ENCODE measurements at regions not wholly inside any gene's neighbourhood (a gene's known extent, or its start where the extent isn't known, plus 50 kb on each side); places are given as distances from the start of the nearest gene placed in this dataset.

DNA sequence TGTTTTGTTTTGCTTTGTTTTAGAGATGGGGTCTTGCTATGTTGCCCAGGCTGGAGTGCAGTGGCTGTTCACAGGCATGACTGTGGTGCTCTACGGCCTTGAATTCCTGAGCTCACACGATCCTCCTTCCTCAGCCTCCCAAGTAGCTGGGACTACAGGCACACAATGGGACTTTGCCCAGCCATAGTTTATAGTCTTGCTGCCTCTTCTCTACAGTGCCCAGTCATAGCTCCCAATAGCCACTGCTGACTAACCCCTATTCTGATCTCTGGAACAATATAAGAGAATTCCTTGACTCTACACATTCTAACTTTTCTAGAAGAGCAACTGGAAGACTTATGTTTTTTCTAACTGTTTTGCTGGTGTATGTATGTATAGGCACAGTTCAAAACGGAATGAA lies 319.2 kb downstream of the PCDH7 start:
- no peak for DNase-seq (ENCODE audit: low read depth)
- no peak overlapping the region for H3K4me3 ChIP-seq (ENCODE audit: low read depth, low read length)

DNA sequence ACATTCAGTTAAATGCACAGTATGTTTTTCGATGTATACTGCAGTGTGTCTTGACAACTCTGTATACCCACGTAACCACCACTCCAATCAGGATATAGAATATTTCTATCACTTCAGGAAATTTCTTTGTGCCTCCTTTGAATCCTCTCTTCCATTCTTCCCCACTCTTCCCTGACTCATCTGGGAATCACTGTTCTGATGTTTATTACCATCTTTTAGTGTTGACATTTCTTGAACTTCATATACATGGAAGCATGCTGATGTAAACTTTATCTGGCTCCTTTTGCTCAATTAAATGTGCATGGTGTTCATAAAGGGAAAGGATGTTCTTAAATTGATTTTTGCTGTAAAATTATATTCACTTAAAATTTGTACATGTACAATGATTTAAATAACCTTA lies 319.9 kb downstream of the PCDH7 start:
- no peak overlapping the region for H3K4me3 ChIP-seq (ENCODE audit: low read depth, low read length)
- DNase-seq (ENCODE audit: low read depth), result no peak

DNA sequence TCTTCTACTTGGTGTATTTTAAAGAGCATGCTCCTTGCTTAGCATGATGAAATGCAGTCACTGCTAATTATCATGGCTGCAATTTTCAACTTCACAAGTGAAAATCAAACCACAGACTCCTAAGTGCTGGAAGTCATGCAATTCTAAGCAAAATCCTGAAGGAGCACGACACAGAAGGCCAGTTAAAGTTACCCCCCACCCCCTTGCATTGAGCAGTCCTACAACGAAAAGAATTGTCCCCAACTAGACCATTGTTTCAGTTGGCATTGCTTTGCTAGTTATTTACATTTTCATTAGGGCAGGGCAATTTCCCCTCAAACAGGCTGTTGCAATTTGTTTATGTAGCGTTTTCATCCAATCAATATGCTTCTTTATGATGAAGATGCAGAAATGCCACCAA lies 321.2 kb downstream of the PCDH7 start:
- no peak for DNase-seq (ENCODE audit: low read depth)

DNA sequence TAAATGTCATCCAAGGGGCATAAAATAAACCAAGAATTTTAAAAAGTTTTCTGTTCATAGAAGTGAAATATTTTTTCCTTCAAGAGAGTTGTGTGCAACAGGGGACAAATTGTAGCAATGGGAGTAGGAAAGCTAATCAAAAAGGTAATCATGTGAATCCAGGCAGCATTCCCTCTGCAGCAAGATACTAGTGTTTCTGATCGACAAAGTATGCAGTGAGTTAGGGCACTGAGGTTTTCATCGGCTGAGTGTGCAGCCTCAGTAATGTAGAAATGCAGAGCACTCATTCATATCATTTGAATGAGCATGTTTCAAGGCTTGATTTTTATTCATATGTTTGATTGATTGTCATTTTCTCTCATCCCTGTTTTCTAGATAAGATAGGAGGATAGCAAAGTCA lies 321.7 kb downstream of the PCDH7 start:
- no peak overlapping the region for H3K4me3 ChIP-seq (ENCODE audit: low read depth, low read length)
- no peak for DNase-seq (ENCODE audit: low read depth)

More for the DNA sequence above, 321.2 kb downstream of the PCDH7 start:
- no peak overlapping the region for H3K4me3 ChIP-seq (ENCODE audit: low read depth, low read length)

DNA sequence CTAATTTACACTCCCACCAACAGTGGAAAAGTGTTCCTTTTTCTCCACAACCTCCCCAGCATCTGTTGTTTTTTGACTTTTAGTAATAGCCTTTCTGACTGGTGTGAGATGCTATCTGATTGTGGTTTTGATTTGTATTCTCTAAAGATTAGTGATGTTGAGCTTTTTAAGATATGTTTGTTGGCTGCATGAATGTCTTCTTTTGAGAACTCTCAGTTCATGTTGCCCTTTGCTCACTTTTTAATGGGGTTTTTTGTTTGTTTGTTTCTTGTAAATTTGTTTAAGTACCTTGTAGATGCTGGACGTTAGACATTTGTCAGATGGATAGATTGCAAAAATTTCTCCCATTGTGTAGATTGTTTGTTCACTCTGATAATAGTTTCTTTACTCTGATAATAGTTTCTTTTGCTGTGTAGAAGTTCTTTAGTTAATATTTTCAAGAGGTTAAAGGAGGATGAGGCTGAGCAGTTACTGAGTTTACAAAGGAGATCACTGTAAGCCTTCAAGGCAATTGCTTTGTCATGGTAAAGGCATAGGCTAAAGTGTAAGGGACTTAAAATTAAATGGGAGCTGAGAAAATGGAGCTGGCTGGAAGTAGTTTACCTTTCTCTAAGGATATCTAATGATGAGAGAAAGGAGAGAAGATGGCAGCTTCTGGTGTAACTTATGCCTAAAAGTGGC lies 323.4 kb downstream of the PCDH7 start:
- H3K4me3 ChIP-seq (ENCODE audit: low read depth, low read length), result no peak overlapping the region
- no peak for DNase-seq (ENCODE audit: low read depth)

DNA sequence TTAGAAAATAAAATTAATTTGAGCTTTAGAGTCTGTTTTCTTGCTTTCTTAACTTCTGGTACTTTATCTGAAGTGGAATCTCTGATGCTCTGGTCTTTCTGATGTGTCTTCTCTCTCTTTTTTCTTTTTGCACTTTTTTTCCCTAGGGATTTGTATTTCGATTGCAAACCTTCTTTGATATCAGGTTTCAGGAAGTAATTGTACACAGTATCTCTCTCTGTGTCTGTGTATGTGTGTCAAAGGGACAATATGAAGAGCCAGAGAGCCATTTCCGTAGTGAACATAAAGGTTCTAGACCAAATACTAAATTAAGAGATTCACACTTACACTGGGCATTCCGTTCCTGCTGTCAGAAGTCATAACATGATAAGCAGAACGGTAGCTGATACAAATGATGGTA lies 325.0 kb downstream of the PCDH7 start:
- no peak overlapping the region for H3K4me3 ChIP-seq (ENCODE audit: low read depth, low read length)
- no peak for DNase-seq (ENCODE audit: low read depth)

DNA sequence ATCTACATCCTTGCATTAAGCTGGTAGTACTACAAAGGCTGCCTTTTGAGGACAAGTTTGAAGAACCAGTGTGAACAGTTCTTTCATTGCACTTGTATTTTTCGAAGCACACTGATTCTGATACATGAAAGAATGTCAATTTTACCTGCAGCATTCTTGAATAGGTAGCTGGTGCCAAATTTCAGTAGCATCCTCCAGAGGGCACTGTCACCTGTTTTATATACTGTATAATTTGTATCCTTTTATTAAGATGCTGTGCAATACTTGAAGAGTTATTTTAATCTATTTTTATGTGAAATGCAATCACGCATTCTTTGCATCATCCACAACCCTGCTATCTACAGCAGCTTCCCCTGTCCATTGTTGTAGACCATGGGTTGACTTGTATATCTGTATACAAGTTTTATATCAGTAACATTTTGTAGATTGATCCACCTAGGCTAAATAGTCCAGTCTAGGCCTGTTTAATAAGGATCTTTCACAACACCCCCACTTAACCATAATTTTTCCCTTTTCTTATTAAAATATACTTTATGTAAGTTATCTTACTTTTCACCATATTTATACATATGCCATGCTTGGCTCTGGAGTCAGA lies 325.7 kb downstream of the PCDH7 start:
- no peak for DNase-seq (ENCODE audit: low read depth)
- no peak overlapping the region for H3K4me3 ChIP-seq (ENCODE audit: low read depth, low read length)

DNA sequence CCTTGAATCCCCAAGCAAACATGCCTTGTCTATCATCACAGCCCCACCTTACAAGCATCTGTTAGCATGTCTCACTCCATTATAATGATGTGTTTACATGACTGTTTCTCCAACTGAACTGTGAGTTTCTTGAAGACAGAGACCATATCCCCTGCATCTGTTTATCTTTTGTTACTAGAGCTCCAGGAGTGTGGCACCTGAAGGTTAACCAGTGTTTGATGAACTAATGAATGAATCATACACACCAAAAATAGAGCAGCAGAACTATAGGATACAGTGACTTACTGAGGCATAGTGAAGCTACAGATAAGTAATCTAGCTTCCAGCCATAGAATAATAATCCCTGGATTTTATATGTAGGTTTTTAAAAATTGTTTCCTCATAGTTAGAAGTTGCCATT lies 331.0 kb downstream of the PCDH7 start:
- DNase-seq (ENCODE audit: low read depth), result no peak
- H3K4me3 ChIP-seq (ENCODE audit: low read depth, low read length), result no peak overlapping the region

DNA sequence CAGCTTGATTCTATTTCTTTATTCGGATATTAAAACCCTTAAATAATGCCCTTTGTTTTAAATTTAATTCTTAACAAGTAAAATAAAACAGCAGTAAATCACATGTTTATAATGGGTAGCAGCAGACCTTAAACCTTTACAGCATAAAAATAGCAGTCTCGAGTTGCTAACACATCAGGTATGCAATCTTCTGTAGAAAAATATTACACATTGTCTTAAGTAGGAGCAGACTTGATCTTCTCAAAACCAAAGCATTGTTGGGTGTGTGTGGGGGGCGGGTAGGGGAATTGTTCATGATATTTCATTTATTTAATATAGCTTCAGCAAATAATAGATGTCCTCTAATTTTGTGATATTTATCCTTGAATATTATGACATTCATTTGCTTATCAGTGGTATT lies 331.4 kb downstream of the PCDH7 start:
- DNase-seq (ENCODE audit: low read depth), result no peak
- H3K4me3 ChIP-seq (ENCODE audit: low read depth, low read length), result no peak overlapping the region

DNA sequence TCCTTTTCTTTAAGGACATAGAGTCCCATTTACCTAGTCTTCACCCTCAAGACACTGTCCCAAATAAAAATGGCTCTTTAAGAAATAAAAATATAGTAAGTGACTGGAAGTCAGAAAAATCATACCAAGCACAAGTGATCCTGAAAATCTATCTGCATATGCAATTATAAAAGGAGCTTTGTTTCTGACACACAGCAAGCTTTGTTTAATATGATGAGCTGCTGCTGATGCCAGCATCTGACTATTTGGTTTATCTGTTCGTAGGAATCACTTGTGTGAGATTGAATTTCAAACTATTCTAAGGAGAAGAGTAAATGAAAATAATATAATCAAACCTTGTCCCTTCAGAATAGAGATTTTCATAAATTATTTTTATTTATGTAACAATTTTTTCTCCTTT lies 332.4 kb downstream of the PCDH7 start:
- DNase-seq (ENCODE audit: low read depth), result no peak
- H3K4me3 ChIP-seq (ENCODE audit: low read depth, low read length), result no peak overlapping the region

DNA sequence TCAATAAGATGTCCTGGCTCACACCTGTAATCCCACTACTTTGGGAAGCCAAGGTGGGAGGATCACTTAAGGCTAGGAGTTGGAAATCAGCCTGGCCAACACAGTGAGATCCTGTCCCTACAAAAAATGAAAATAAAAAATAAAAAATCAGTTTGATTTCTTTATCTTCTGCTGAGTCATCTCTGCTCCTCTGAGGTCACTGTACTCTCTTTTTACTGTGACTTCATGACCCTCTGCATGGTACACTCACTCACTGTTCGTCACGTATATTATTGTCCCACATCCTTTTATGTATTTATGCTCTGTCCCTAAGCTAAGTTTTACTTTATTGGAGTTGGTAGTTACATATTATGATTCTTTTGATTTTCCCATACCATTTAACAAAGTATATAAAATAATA lies 333.3 kb downstream of the PCDH7 start:
- DNase-seq (ENCODE audit: low read depth), result no peak
- H3K4me3 ChIP-seq (ENCODE audit: low read depth, low read length), result no peak overlapping the region

DNA sequence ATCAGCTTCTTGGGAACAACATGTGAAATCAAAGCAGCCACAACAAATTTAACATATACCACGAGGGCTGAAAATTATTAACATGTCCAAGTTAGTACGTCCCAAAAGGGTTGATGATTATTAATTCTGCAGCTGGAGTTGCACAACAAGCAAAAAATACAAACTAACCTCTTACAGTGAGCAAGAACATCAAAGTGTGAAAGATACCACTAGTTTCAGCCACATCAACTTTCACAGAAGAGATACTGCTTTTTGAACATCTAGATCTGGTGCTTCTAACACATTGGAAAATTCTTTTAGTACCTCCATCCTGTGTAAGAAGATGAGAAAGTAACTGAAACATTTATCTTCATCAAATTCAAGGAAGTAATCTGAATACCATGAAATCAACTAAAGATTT lies 334.1 kb downstream of the PCDH7 start:
- H3K4me3 ChIP-seq (ENCODE audit: low read depth, low read length), result no peak overlapping the region
- DNase-seq (ENCODE audit: low read depth), result no peak

DNA sequence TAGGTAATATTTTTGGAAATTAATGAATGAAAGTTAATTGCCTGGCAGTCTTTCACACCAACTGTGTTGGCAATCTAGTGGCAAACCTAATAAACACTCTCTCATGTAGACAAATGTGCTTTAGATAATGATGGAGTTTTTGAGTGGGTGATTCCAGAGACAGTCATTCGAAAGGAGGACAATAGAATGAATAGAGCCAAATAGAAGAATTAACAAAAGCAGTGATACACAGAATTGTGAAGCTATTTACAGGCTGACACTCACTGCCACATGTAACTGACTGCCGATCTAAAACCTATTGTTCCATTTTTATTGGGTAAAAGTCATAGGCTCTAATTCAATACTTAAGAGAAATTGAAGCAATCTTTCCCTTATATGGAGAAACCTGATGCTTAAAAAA lies 338.5 kb downstream of the PCDH7 start:
- no peak overlapping the region for H3K4me3 ChIP-seq (ENCODE audit: low read depth, low read length)
- DNase-seq (ENCODE audit: low read depth), result no peak

DNA sequence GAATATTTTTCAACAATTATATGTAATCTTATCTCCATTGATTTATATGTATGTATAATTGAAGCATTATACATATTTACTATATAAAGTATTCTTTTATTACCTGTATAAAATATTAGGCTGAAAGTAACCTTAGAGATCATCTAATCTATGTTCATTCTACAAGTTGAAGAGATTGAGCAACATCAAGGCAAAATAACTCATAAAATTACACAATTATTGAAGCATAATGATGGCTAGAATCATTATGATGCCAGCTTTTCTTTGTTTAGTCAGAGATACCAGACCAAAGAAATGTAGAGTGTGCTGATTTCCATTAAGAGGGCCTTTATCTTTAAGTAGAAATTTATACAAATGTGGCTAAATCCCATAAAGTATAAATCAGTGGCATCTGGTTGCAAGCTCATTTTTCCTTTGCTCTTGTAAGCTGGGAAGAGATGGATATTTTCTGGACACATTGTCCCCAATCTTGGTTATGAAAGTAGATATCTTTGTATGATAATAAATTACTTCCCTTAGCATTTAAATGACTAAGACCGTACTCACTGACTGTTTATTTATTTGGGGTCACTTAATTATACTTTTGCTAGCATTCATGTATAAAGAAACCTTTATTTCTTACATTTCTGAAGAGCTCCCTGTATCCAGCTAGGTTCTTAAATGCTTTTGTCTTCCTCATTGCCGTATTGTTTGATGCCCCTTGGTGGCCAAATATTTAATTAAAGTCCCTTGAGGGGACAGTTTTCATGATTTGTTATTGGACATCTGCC lies 339.8 kb downstream of the PCDH7 start:
- no peak for DNase-seq (ENCODE audit: low read depth)

DNA sequence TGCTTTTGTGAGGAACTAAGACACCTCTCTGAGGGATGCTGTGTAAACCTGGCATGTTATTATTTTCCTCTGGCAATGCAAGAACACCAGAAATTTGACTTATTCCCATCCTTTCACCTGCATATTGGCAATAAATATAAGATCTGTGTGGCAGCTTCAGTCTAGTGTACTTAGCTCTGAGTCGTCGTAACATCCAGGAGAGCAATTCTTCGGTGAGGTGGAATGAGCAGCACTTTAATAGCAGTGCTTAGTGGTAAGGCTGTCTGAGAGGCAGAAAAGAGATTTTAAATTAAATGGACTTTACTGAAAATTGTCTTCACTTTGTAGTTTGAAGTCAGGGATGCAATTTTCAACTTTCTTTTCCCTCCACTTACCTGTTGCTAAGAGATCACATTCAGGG lies 344.9 kb downstream of the PCDH7 start:
- no peak for DNase-seq (ENCODE audit: low read depth)

More for the DNA sequence above, 339.8 kb downstream of the PCDH7 start:
- no peak overlapping the region for H3K4me3 ChIP-seq (ENCODE audit: low read depth, low read length)

DNA sequence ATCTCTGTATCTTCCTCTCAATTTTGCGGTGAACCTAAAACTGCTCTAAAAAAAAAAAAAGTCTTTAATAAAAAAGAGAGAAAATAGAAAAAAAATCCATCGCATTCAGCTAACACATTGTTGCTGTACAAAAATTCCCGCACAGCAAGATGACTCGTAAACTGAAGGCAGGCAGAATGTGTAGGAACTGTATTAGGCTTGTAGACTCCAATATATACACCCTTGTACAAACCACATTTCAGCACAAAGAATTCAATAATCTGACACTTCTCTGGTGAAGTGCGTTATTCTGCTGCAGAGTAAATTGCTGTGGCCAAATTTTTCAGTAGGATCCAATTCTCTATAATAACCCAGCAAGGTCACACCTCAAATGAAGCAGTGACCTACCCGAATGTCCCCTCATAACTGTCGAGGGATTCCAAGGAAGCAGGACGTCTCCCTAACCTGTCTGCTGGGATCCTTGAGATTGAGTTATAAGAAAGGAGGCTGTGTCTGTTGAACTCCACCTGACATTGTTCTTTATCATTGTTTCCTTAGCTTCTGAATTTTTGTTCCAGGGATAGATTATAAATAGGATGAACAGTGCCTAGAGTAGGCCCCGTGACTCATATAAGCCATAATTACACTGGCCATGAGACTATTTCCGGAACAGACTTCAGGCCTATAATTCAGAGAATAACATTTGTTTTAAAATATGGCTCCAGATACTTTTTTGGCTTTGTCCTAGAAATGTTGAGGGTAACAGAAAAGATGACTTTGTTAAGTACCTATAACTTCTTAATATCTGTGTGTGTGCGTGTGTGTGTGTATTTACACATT lies 348.3 kb downstream of the PCDH7 start:
- no peak overlapping the region for H3K4me3 ChIP-seq (ENCODE audit: low read depth, low read length)
- DNase-seq (ENCODE audit: low read depth), result no peak

More for the DNA sequence above, 344.9 kb downstream of the PCDH7 start:
- no peak overlapping the region for H3K4me3 ChIP-seq (ENCODE audit: low read depth, low read length)

DNA sequence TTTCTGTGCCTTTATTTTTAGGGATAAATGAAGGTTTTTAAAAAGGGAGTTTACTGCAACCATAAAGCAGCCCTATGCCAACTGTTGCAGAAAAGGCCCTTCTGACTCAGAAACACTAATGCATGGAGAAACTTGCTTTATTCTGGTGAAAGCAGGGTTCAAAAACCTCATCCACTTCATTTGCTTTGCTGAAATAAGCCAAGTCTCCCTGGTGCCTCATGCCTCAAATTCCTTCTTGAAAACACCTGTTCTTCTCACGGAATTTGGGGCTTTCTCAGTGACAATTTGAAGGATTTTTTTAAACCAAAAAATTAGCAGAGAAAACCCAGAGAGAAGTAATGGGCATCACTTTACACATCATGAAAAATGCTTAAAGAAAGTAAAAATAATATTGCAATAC lies 349.0 kb downstream of the PCDH7 start:
- H3K4me3 ChIP-seq (ENCODE audit: low read depth, low read length), result no peak overlapping the region
- no peak for DNase-seq (ENCODE audit: low read depth)

DNA sequence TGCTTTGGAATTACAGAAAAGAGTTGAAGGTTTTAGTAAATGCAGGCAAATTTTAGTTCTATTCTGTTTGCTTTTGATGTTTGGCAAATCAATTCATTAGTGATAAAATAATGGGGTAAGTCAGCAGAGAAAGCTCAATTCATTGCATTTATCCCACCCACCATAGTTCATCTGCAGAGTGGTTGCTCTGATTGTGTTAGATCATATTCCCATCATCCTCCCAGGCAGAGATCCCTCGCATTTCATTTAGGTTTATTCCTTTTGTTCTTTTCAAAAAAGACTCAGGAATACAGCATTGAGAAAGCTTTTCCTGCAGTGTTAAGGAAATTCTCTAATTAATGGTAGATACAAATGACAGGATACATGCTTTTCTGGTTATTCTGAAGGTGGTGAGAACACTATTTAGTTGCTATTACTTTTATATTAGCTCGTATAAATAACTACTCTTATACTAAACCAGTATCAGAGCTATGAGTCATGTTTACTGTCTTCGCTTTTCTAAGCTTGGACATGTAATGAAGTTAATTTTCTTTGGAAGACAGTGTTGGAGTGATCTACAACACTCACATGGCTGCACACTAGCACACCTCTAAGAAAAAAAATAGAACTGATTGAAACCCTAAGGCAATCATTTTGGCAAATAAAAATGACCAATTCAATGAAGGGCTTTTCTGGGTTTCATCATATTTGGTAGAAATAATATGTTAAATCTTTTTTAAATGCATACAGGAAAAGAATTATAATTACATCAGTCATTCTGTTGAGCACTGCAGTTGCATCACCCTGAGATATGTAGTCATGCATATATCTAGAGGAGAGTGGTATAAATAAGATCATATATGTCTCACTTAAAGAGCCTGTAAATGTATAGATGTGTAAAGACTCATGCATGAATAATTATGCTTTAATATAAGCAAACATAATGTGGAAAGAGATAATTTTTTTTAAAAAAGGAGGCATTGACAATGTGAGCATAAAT lies 351.6 kb downstream of the PCDH7 start:
- no peak for DNase-seq (ENCODE audit: low read depth)
- no peak overlapping the region for H3K4me3 ChIP-seq (ENCODE audit: low read depth, low read length)

DNA sequence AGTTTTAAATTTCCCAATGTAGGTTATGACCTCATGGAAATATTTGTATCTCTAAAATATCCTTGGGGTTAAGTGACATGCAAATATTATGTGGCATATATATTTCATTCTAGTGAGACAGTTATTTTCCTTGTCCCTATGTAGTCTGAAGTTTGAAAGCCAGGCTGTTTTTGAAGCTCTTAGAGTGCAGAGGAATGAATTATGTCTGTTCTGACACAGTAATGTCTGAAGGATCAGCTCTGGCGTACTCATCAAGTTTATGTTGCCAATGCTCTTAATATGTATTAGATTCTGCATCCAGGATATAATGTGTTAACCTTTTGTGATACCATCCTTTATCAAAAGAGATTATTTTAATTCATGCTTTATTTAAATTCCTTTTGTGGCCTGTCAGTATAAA lies 355.8 kb downstream of the PCDH7 start:
- no peak overlapping the region for H3K4me3 ChIP-seq (ENCODE audit: low read depth, low read length)
- DNase-seq (ENCODE audit: low read depth), result no peak
